ENCODE measurements at regions not wholly inside any gene's neighbourhood (a gene's known extent, or its start where the extent isn't known, plus 50 kb on each side); places are given as distances from the start of the nearest gene placed in this dataset.

DNA sequence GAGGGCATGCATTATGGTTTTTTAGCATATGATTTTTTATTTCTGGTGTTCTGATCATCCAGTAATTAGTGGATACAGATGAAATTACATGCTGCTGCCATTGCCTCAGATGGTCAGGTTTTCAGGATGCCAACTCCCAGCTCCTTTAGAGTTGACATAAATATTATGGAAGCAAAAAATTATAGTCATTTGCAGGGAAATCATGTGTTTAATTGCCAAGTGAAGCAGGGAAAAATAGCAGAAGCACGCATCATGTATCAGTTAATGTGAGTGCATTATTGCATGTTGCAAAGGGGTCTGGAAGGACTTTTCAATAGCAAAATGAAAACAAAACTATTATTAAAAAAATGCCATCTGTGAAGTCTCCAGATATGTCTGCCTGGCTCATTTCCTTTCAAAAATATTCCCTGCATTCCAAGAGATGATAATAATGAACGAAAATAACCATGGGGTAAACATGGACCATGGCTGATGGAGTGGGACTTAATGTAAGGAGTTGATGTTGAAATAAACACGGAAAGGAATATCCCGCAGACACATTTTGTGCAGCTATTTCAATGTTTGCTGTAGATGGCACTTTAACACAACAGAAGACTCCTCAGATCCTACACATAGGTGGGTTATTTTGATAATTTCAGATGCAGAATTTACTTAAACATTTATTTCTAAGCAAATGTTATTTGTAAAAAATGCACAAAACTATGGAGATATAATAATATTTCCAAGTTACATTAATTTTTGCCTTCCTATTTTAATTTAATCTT lies 87.7 kb upstream of the DYNAP start:
- H3K4me3 ChIP-seq (ENCODE audit: control extremely low read depth in 1 of 5, extremely low read depth in 1 of 5, insufficient read depth in 1 of 5, low read depth in 2 of 5, low read length in 4 of 5): no peak overlapping the region
- H3K79me2 ChIP-seq (ENCODE audit: control insufficient read depth, insufficient read depth, low read length): no peaks in the 10 kb centered on the region
- Mint-ChIP-seq H3K9me3 (ENCODE audit: insufficient read depth) (no peaks in the 10 kb centered on the region), H3K4me3 (no peak overlapping the region), H3K27me3 (no peaks in the 10 kb centered on the region), H3K27ac (no peak overlapping the region), H3K4me1 (no peaks in the 10 kb centered on the region)
- H3K4me1 ChIP-seq (ENCODE audit: control insufficient read depth in 2 of 2, insufficient read depth in 2 of 2, low read length in 2 of 2): no peaks in the 10 kb centered on the region
- no peak overlapping the region for H3K27ac ChIP-seq (ENCODE audit: low read length in 2 of 2)
- H2AFZ ChIP-seq (ENCODE audit: insufficient read depth, low read depth, low read length, poor library complexity, severe bottlenecking): no peak overlapping the region
- peaks cover 0 to 4% (median 0%) of the 10 kb centered on the region in 3 donors for H3K9me3 ChIP-seq (ENCODE audit: control extremely low read depth in 1 of 3, control insufficient read depth in 2 of 3, insufficient read depth in 1 of 3, low read length in 2 of 3)
- no peaks in the 10 kb centered on the region for H3K36me3 ChIP-seq (replicated peaks in 1 of 2; ENCODE audit: control extremely low read depth in 1 of 2, control insufficient read depth in 1 of 2, extremely low read depth in 1 of 2, insufficient read depth in 2 of 2, low read length in 1 of 2)
- ATAC-seq (ENCODE audit: low read depth) (no peak), DNase-seq (no peak)
- no peaks in the 10 kb centered on the region for H4K20me1 ChIP-seq (ENCODE audit: control insufficient read depth, insufficient read depth, low read length, poor library complexity, severe bottlenecking)
- no peak overlapping the region for H3K4me2 ChIP-seq (replicated peaks; ENCODE audit: low read depth, low read length, poor library complexity, severe bottlenecking)
- intact Hi-C loops (cut with micrococcal nuclease): no loop called here
- WGBS (ENCODE audit: insufficient coverage): no CpG with 5 or more reads among the region's 4 CpGs
- ChIA-PET POLR2A (no interaction called here), CTCF (no interaction called here)
- no peaks in the 10 kb centered on the region for H3K27me3 ChIP-seq (replicated peaks in 1 of 4; ENCODE audit: control extremely low read depth in 1 of 4, control insufficient read depth in 3 of 4, insufficient read depth in 4 of 4, low read length in 3 of 4)
- TF ChIP-seq CTCF (IDR thresholded peaks at IDR 0.05): no peak
- TF ChIP-seq EZH2 (IDR thresholded peaks at IDR 0.05; ENCODE audit: borderline replicate concordance, insufficient read depth, low read depth, low read length, poor library complexity, severe bottlenecking): no peak
- H3K9ac ChIP-seq (ENCODE audit: low read length): no peak overlapping the region

- no peak overlapping the region for H3K27ac Mint-ChIP-seq
- TF ChIP-seq EZH2 (IDR thresholded peaks at IDR 0.05; ENCODE audit: borderline replicate concordance, insufficient read depth, low read depth, low read length, poor library complexity, severe bottlenecking): no peak
- no peak for TF ChIP-seq CTCF (IDR thresholded peaks at IDR 0.05)
- H3K27me3 Mint-ChIP-seq: peaks cover 6% of the 10 kb centered on the region
- no peaks in the 10 kb centered on the region for H3K4me1 Mint-ChIP-seq
- no peak overlapping the region for H3K4me3 ChIP-seq (ENCODE audit: control extremely low read depth in 1 of 5, extremely low read depth in 1 of 5, insufficient read depth in 1 of 5, low read depth in 2 of 5, low read length in 4 of 5)
- DNase-seq (no peak), ATAC-seq (ENCODE audit: low read depth) (no peak)
- H3K36me3 ChIP-seq (replicated peaks in 1 of 2; ENCODE audit: control extremely low read depth in 1 of 2, control insufficient read depth in 1 of 2, extremely low read depth in 1 of 2, insufficient read depth in 2 of 2, low read length in 1 of 2): no peaks in the 10 kb centered on the region
- no peak overlapping the region for H3K4me3 Mint-ChIP-seq
- H3K9ac ChIP-seq (ENCODE audit: low read length): no peak overlapping the region
- ChIA-PET POLR2A (no interaction called here), CTCF (no interaction called here)
- H3K27me3 ChIP-seq (replicated peaks in 1 of 4; ENCODE audit: control extremely low read depth in 1 of 4, control insufficient read depth in 3 of 4, insufficient read depth in 4 of 4, low read length in 3 of 4): no peaks in the 10 kb centered on the region
- no peaks in the 10 kb centered on the region for H4K20me1 ChIP-seq (ENCODE audit: control insufficient read depth, insufficient read depth, low read length, poor library complexity, severe bottlenecking)
- H3K4me2 ChIP-seq (replicated peaks; ENCODE audit: low read depth, low read length, poor library complexity, severe bottlenecking): no peak overlapping the region
- H2AFZ ChIP-seq (ENCODE audit: insufficient read depth, low read depth, low read length, poor library complexity, severe bottlenecking): no peak overlapping the region
- WGBS (ENCODE audit: insufficient coverage): 50% methylated on average over 1 of the region's 2 CpGs
- H3K27ac ChIP-seq (ENCODE audit: low read length in 2 of 2): no peak overlapping the region
- intact Hi-C loops (cut with micrococcal nuclease): no loop called here
- H3K79me2 ChIP-seq (ENCODE audit: control insufficient read depth, insufficient read depth, low read length): no peaks in the 10 kb centered on the region
- H3K9me3 Mint-ChIP-seq (ENCODE audit: insufficient read depth): no peaks in the 10 kb centered on the region
- no peaks in the 10 kb centered on the region for H3K4me1 ChIP-seq (ENCODE audit: control insufficient read depth in 2 of 2, insufficient read depth in 2 of 2, low read length in 2 of 2)
- no peaks in the 10 kb centered on the region for H3K9me3 ChIP-seq (ENCODE audit: control extremely low read depth in 1 of 3, control insufficient read depth in 2 of 3, insufficient read depth in 1 of 3, low read length in 2 of 3)
These were observed 84.4 kb upstream of the DYNAP start for GRCh38 chr18:54506516-54507261.

Data from B cell (primary cell).